ENCODE measurements at regions not wholly inside any gene's neighbourhood (a gene's known extent, or its start where the extent isn't known, plus 50 kb on each side); places are given as distances from the start of the nearest gene placed in this dataset.

- DNase-seq (ENCODE audit: low read depth in 1 of 2, low spot score in 2 of 2): no peak
- Histone ChIP-seq H2AK5ac (ENCODE audit: low read depth, low read length) (no peak overlapping the region), H2BK12ac (ENCODE audit: low read depth, low read length) (no peak overlapping the region), H4K91ac (replicated peaks; ENCODE audit: insufficient read length, low read length) (no peak overlapping the region), H4K5ac (ENCODE audit: insufficient read length, low read depth, low read length) (no peak overlapping the region), H3K27ac (ENCODE audit: low read depth, low read length) (no peak overlapping the region), H3K36me3 (ENCODE audit: control insufficient read depth in 2 of 4, insufficient read depth in 4 of 4, low read length in 3 of 4) (no peaks in the 10 kb centered on the region), H3K56ac (replicated peaks; ENCODE audit: insufficient read length, low read depth, low read length) (no peak overlapping the region), H2BK20ac (ENCODE audit: low read length) (no peak overlapping the region), H3K4me2 (ENCODE audit: insufficient read depth in 1 of 2, low read depth in 2 of 2, low read length in 2 of 2) (no peak overlapping the region), H3K4me1 (replicated peaks in 1 of 4; ENCODE audit: control insufficient read depth in 3 of 4, insufficient read depth in 4 of 4, low read length in 3 of 4) (peaks cover 0 to 14% (median 7%) of the 10 kb centered on the region in 4 experiments; a peak in 4 of 7 replicates), H3K4ac (replicated peaks; ENCODE audit: insufficient read length, low read depth, low read length) (no peak overlapping the region), H3K9ac (replicated peaks in 1 of 4; ENCODE audit: extremely low read depth in 1 of 4, low read depth in 3 of 4, low read length in 3 of 4) (no peak overlapping the region), H3K14ac (ENCODE audit: insufficient read length) (no peak overlapping the region), H3K79me2 (ENCODE audit: control insufficient read depth in 1 of 2, insufficient read depth in 2 of 2, low read length in 2 of 2) (no peaks in the 10 kb centered on the region), H4K20me1 (replicated peaks in 1 of 2; ENCODE audit: control insufficient read depth in 1 of 2, insufficient read depth in 2 of 2, low read length in 2 of 2) (no peaks in the 10 kb centered on the region), H3K9me3 (ENCODE audit: insufficient read depth in 2 of 2, low read depth in 1 of 2, low read length in 1 of 2) (peaks cover 0 to 4% of the 10 kb centered on the region in 2 experiments; a peak in 1 of 4 replicates), H3K79me1 (ENCODE audit: low read depth, low read length) (no peaks in the 10 kb centered on the region), H2BK5ac (ENCODE audit: low read depth, low read length) (no peak overlapping the region), H3K4me3 (ENCODE audit: extremely low read depth in 1 of 4, insufficient read depth in 2 of 4, low read depth in 3 of 4, low read length in 4 of 4) (no peak overlapping the region), H3K18ac (ENCODE audit: extremely low read depth, low read length) (no peak overlapping the region), H3K23ac (ENCODE audit: insufficient read length) (no peak overlapping the region), H2BK15ac (ENCODE audit: low read length) (0 out of 2 replicates have a peak overlapping the region, but pooled peaks have one; percentile 22), H3K23me2 (ENCODE audit: low read depth, low read length) (no peaks in the 10 kb centered on the region), H3K27me3 (replicated peaks in 1 of 4; ENCODE audit: control insufficient read depth in 3 of 4, extremely low read depth in 1 of 4, insufficient read depth in 3 of 4, low read length in 3 of 4) (no peaks in the 10 kb centered on the region), H2AFZ (ENCODE audit: low read length) (peak overlapping the region; percentile 9; the same call in 1 of the 2 replicates), H2BK120ac (replicated peaks; ENCODE audit: low read depth, low read length) (no peak overlapping the region), H4K8ac (ENCODE audit: extremely low read depth, insufficient read depth, low read length) (no peak overlapping the region)
- ChIA-PET POLR2A (ENCODE audit: partially characterized antibody) (no interaction called here), CTCF (ENCODE audit: partially characterized antibody) (interaction anchor here (0.8 to 1.6 kb wide), 7 partner anchors 8 to 113 kb away, joined by 3 to 6 read pairs (median 3); no protein-coding TSS in a partner anchor)
- no peak for FAIRE-seq
- 79% methylated on average over 9 of the region's 9 CpGs; no CpG with 5 or more reads in 1 of the 2 experiments for WGBS, 2 experiments (ENCODE audit: extremely low coverage in 1 of 2, insufficient coverage in 1 of 2, insufficient read length in 1 of 2, insufficient replicate concordance in 2 of 2, low coverage in 1 of 2, low lambda C conversion rate in 2 of 2, missing lambda C conversion rate in 1 of 2)
- TF ChIP-seq GTF2F1 (IDR thresholded peaks at IDR 0.05; ENCODE audit: borderline replicate concordance, low read depth, low read length): no peak
- no peak for TF ChIP-seq BCL11A (IDR thresholded peaks at IDR 0.05; ENCODE audit: low read depth in 2 of 2, low read length in 2 of 2)
- no peak for TF ChIP-seq HDAC6 (IDR thresholded peaks at IDR 0.05; ENCODE audit: low read depth, low read length)
- TF ChIP-seq SP4 (IDR thresholded peaks at IDR 0.05; ENCODE audit: low read length): no peak
- no peak for TF ChIP-seq SIX5 (IDR thresholded peaks at IDR 0.05; ENCODE audit: low read depth, low read length)
- TF ChIP-seq USF2 (IDR thresholded peaks at IDR 0.05; ENCODE audit: low read length): no peak
- TF ChIP-seq YY1 (IDR thresholded peaks at IDR 0.05; ENCODE audit: low read depth, low read length): no peak
- TF ChIP-seq MAX (IDR thresholded peaks at IDR 0.05): no peak
- no peak for TF ChIP-seq KDM1A (IDR thresholded peaks at IDR 0.05; ENCODE audit: borderline replicate concordance, low read length)
- TF ChIP-seq EGR1 (IDR thresholded peaks at IDR 0.05; ENCODE audit: borderline replicate concordance, low read depth, low read length): no peak
- TF ChIP-seq POU5F1 (IDR thresholded peaks at IDR 0.05; ENCODE audit: low read depth, low read length): no peak
- TF ChIP-seq SIRT6 (IDR thresholded peaks at IDR 0.05; ENCODE audit: low read length): no peak
Measured at GRCh38 chr11:86736291-86737143, 63.8 kb upstream of the PRSS23 start.
